ENCODE measurements at regions not wholly inside any gene's neighbourhood (a gene's known extent, or its start where the extent isn't known, plus 50 kb on each side); places are given as distances from the start of the nearest gene placed in this dataset.

DNA sequence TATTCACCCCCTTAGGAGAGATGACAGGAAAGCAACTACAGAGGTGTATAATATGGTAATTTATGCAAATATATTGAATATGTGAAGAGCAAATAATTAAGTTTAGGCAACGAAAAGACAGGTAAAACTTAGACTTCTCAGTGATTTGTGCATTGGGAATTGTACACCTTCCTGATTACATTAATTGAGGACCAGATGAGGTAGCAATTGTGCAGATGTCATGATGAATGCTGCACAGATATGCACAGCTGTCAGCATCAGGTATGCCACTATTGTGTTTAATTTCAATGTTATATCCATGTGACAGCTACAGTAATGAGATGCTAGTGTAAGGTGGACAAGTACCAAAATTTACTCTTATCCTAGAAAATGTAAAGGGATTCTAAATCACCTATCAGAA is 267.2 kb upstream of the FSIP2 start:
- intact Hi-C loops (cut with DNase I) = no loop called here
- Histone ChIP-seq H3K4me3 (no peak overlapping the region), H3K36me3 (no peaks in the 10 kb centered on the region), H3K27me3 (no peaks in the 10 kb centered on the region), H3K27ac (no peak overlapping the region), H3K4me1 (no peaks in the 10 kb centered on the region), H3K9me3 (peaks cover 0 to 17% (median 3%) of the 10 kb centered on the region in 12 donors)
- TF ChIP-seq CTCF (IDR thresholded peaks at IDR 0.05) (no peak), POLR2A (IDR thresholded peaks at IDR 0.05) (no peak)
- ATAC-seq = no peak
- DNase-seq = no peak
- 67 to 79% (median 74%) methylated on average over 1 of the region's 1 CpG for WGBS, 4 donors

- no peak overlapping the region for H3K4me3 ChIP-seq
- no peak overlapping the region for H3K27ac ChIP-seq
- 82 to 92% (median 89%) methylated on average over 4 to 5 of the region's 5 CpGs for WGBS, 4 donors
- H3K9me3 ChIP-seq = peaks cover 0 to 5% (median 0%) of the 10 kb centered on the region in 12 donors
- ATAC-seq (no peak), DNase-seq (no peak)
- intact Hi-C loops (cut with DNase I) = no loop called here
- no peak for TF ChIP-seq POLR2A (IDR thresholded peaks at IDR 0.05)
- TF ChIP-seq CTCF (IDR thresholded peaks at IDR 0.05) = no peak
- no peaks in the 10 kb centered on the region for H3K27me3 ChIP-seq
- H3K36me3 ChIP-seq = no peaks in the 10 kb centered on the region
- H3K4me1 ChIP-seq = no peaks in the 10 kb centered on the region
Observed at GRCh38 chr2:185472574-185472973, 266.0 kb upstream of the FSIP2 start.

- H3K27ac ChIP-seq = no peak overlapping the region
- no peaks in the 10 kb centered on the region for H3K27me3 ChIP-seq
- 87 to 93% (median 91%) methylated on average over 6 to 8 of the region's 8 CpGs for WGBS, 4 donors
- intact Hi-C loops (cut with DNase I) = no loop called here
- TF ChIP-seq POLR2A (IDR thresholded peaks at IDR 0.05) (no peak), CTCF (IDR thresholded peaks at IDR 0.05) (no peak)
- H3K4me3 ChIP-seq = no peak overlapping the region
- DNase-seq = no peak
- peaks cover 0 to 4% (median 0%) of the 10 kb centered on the region in 12 donors for H3K9me3 ChIP-seq
- ATAC-seq = peak in 1 of 4 donors; percentile 20
- no peaks in the 10 kb centered on the region for H3K36me3 ChIP-seq
- H3K4me1 ChIP-seq = no peaks in the 10 kb centered on the region
Observed at GRCh38 chr2:185473838-185474237, 264.8 kb upstream of the FSIP2 start.

- Histone ChIP-seq H3K27ac (no peak overlapping the region), H3K9me3 (peaks cover 0 to 4% (median 0%) of the 10 kb centered on the region in 12 donors), H3K4me1 (no peaks in the 10 kb centered on the region), H3K4me3 (no peak overlapping the region), H3K27me3 (no peaks in the 10 kb centered on the region), H3K36me3 (no peaks in the 10 kb centered on the region)
- ATAC-seq (no peak), DNase-seq (no peak)
- intact Hi-C loops (cut with DNase I) = no loop called here
- 21 to 60% (median 47%) methylated on average over 1 of the region's 1 CpG for WGBS, 4 donors
- TF ChIP-seq CTCF (IDR thresholded peaks at IDR 0.05) (no peak), POLR2A (IDR thresholded peaks at IDR 0.05) (no peak)
Observed at GRCh38 chr2:185475914-185476313, 262.7 kb upstream of the FSIP2 start.
